SH-SY5Y (cell line): ENCODE measurements at regions not wholly inside any gene's neighbourhood (a gene's known extent, or its start where the extent isn't known, plus 50 kb on each side); places are given as distances from the start of the nearest gene placed in this dataset.
A peak's percentile ranks its signal among the peaks of the same experiment; 100 is the strongest.

Experiments
- GATA2 ChIP-seq: IDR thresholded peaks from 2 replicates; pipeline ENCODE4 v1.6.1; 2011; ENCODE audit warnings: mild to moderate bottlenecking, low read depth, low read length
- GATA3 ChIP-seq: IDR thresholded peaks from 2 replicates; pipeline ENCODE4 v1.6.1; 2011; ENCODE audit warnings: low read depth, mild to moderate bottlenecking, low read length, moderate library complexity

GRCh38 chr5:117131876-117132275 is 557.3 kb upstream of the SEMA6A start:
- TF ChIP-seq GATA3: no peak
- no peak for TF ChIP-seq GATA2

GRCh38 chr5:117131048-117131679 is 556.5 kb upstream of the SEMA6A start:
- TF ChIP-seq GATA2 (no peak), GATA3 (no peak)

GRCh38 chr5:117118499-117118898 is 543.9 kb upstream of the SEMA6A start:
- no peak for TF ChIP-seq GATA3

- no peak for TF ChIP-seq GATA2
- TF ChIP-seq GATA3: no peak
Observed at GRCh38 chr5:117110548-117110947, 535.9 kb upstream of the SEMA6A start.

GRCh38 chr5:117107859-117108258 is 533.2 kb upstream of the SEMA6A start:
- TF ChIP-seq GATA3 (no peak), GATA2 (no peak)

GRCh38 chr5:117103703-117104102 is 529.1 kb upstream of the SEMA6A start:
- no peak for TF ChIP-seq GATA3

- TF ChIP-seq GATA3 (no peak), GATA2 (no peak)
Observed at GRCh38 chr5:117102591-117102990, 528.0 kb upstream of the SEMA6A start.

- no peak for TF ChIP-seq GATA2
- TF ChIP-seq GATA3: no peak
Observed at GRCh38 chr5:117100176-117100575, 525.6 kb upstream of the SEMA6A start.

GRCh38 chr5:117098094-117098493 is 523.5 kb upstream of the SEMA6A start:
- TF ChIP-seq GATA3 (no peak), GATA2 (no peak)

GRCh38 chr5:117095346-117096332 is 521.0 kb upstream of the SEMA6A start:
- TF ChIP-seq GATA2 (peak; percentile 59), GATA3 (no peak)

- TF ChIP-seq GATA2 (no peak), GATA3 (no peak)
Observed at GRCh38 chr5:117094114-117094815, 519.6 kb upstream of the SEMA6A start.

GRCh38 chr5:117093653-117094052 is 519.0 kb upstream of the SEMA6A start:
- TF ChIP-seq GATA2 (no peak), GATA3 (no peak)

- TF ChIP-seq GATA3 (no peak), GATA2 (no peak)
Observed at GRCh38 chr5:117089001-117089400, 514.4 kb upstream of the SEMA6A start.

GRCh38 chr5:117088176-117088575 is 513.6 kb upstream of the SEMA6A start:
- TF ChIP-seq GATA3: no peak
- no peak for TF ChIP-seq GATA2

- TF ChIP-seq GATA2 (no peak), GATA3 (no peak)
Observed at GRCh38 chr5:117084067-117084466, 509.4 kb upstream of the SEMA6A start.
